ENCODE measurements at regions not wholly inside any gene's neighbourhood (a gene's known extent, or its start where the extent isn't known, plus 50 kb on each side); places are given as distances from the start of the nearest gene placed in this dataset.

GRCh38 chr6:10237298-10238038, 177.4 kb downstream of the TFAP2A start:
- H3K18ac ChIP-seq (ENCODE audit: low read depth, low read length) = no peak overlapping the region
- no peak overlapping the region for H2BK15ac ChIP-seq (ENCODE audit: low read depth, low read length)
- no peaks in the 10 kb centered on the region for H3K4me1 ChIP-seq (ENCODE audit: control insufficient read depth, insufficient read depth, low read length)
- no peaks in the 10 kb centered on the region for H3K36me3 ChIP-seq (ENCODE audit: control insufficient read depth, insufficient read depth, low read length)
- no peak overlapping the region for H2AK5ac ChIP-seq (ENCODE audit: low read depth, low read length)
- in situ Hi-C loops (cut with MboI; ENCODE audit: low sequenced_read_pairs) (no loop called here), intact Hi-C loops (cut with micrococcal nuclease) (no loop called here), dilution Hi-C loops (cut with HindIII; ENCODE audit: low sequenced_read_pairs, unreplicated experiment) (no loop called here)
- no peak overlapping the region for H4K91ac ChIP-seq (ENCODE audit: insufficient read depth, low read depth, low read length)
- no peaks in the 10 kb centered on the region for H3K9me1 ChIP-seq (ENCODE audit: insufficient read depth, low read length)
- ATAC-seq (ENCODE audit: low read depth) (no peak), DNase-seq (peak; percentile 1)
- no peak overlapping the region for H3K4me2 ChIP-seq (ENCODE audit: low read depth, low read length)
- no peak overlapping the region for H2BK120ac ChIP-seq (ENCODE audit: low read depth, low read length)
- no peak overlapping the region for H3K9ac ChIP-seq (ENCODE audit: low read depth, low read length)
- H3K14ac ChIP-seq (replicated peaks; ENCODE audit: low read depth, low read length) = no peak overlapping the region
- H3K4me3 ChIP-seq (ENCODE audit: insufficient read depth, low read depth, low read length) = no peak overlapping the region
- H2BK5ac ChIP-seq (ENCODE audit: low read depth, low read length, poor library complexity, severe bottlenecking) = no peak overlapping the region
- H3K23ac ChIP-seq (ENCODE audit: low read depth, low read length) = no peak overlapping the region
- ChIA-PET CTCF (no interaction called here), POLR2A (ENCODE audit: unreplicated experiment) (no interaction called here)
- H3K27me3 ChIP-seq (ENCODE audit: control insufficient read depth, insufficient read depth, low read length) = no peaks in the 10 kb centered on the region
- TF ChIP-seq MAZ (IDR thresholded peaks at IDR 0.05; ENCODE audit: borderline replicate concordance, low read depth, low read length) (no peak), POLR2A (IDR thresholded peaks at IDR 0.05; ENCODE audit: low read depth, low read length) (no peak), USF2 (IDR thresholded peaks at IDR 0.05; ENCODE audit: low read depth, low read length) (no peak), BHLHE40 (IDR thresholded peaks at IDR 0.05; ENCODE audit: low read depth, low read length) (no peak), CTCF (conservative IDR thresholded peaks at IDR 0.05; ENCODE audit: low read depth, low read length) (no peak), NFE2L2 (IDR thresholded peaks at IDR 0.05; ENCODE audit: low read depth, low read length) (no peak), CEBPB (IDR thresholded peaks at IDR 0.05; ENCODE audit: low read depth, low read length) (no peak), MXI1 (IDR thresholded peaks at IDR 0.05; ENCODE audit: borderline replicate concordance, low read depth, low read length) (no peak), SMC3 (IDR thresholded peaks at IDR 0.05; ENCODE audit: low read depth, low read length) (no peak), RFX5 (IDR thresholded peaks at IDR 0.05; ENCODE audit: low read depth, low read length) (no peak)
- H3K79me1 ChIP-seq (ENCODE audit: low read depth in 1 of 2, low read length in 2 of 2) = no peaks in the 10 kb centered on the region
- H2AK9ac ChIP-seq (replicated peaks; ENCODE audit: low read depth, low read length, poor library complexity) = no peak overlapping the region
- H4K5ac ChIP-seq (ENCODE audit: low read depth, low read length) = no peak overlapping the region
- no TSS peak for BruUV-seq (replicated peaks)
- no CpG with 5 or more reads among the region's 10 CpGs for WGBS, 2 experiments (ENCODE audit: extremely low coverage in 2 of 2, insufficient read length in 1 of 2)
- H2BK20ac ChIP-seq (ENCODE audit: low read depth, low read length) = no peak overlapping the region
- no peak overlapping the region for H4K8ac ChIP-seq (ENCODE audit: low read depth in 2 of 2, low read length in 2 of 2)
- no peak overlapping the region for H2AFZ ChIP-seq (replicated peaks; ENCODE audit: low read length, poor library complexity)
- no peak overlapping the region for H3K4ac ChIP-seq (ENCODE audit: low read depth, low read length)
- H4K20me1 ChIP-seq (ENCODE audit: insufficient read depth, low read length) = no peaks in the 10 kb centered on the region
- no peak overlapping the region for H3K27ac ChIP-seq (ENCODE audit: insufficient read depth, low read length)
- H3K9me3 ChIP-seq (ENCODE audit: control insufficient read depth, insufficient read depth, low read length) = peaks cover 12% of the 10 kb centered on the region; the same call in 1 of the 2 replicates
- H3K56ac ChIP-seq (ENCODE audit: extremely low read depth, insufficient read depth, low read length) = no peak overlapping the region
